ENCODE measurements at regions not wholly inside any gene's neighbourhood (a gene's known extent, or its start where the extent isn't known, plus 50 kb on each side); places are given as distances from the start of the nearest gene placed in this dataset.

DNA sequence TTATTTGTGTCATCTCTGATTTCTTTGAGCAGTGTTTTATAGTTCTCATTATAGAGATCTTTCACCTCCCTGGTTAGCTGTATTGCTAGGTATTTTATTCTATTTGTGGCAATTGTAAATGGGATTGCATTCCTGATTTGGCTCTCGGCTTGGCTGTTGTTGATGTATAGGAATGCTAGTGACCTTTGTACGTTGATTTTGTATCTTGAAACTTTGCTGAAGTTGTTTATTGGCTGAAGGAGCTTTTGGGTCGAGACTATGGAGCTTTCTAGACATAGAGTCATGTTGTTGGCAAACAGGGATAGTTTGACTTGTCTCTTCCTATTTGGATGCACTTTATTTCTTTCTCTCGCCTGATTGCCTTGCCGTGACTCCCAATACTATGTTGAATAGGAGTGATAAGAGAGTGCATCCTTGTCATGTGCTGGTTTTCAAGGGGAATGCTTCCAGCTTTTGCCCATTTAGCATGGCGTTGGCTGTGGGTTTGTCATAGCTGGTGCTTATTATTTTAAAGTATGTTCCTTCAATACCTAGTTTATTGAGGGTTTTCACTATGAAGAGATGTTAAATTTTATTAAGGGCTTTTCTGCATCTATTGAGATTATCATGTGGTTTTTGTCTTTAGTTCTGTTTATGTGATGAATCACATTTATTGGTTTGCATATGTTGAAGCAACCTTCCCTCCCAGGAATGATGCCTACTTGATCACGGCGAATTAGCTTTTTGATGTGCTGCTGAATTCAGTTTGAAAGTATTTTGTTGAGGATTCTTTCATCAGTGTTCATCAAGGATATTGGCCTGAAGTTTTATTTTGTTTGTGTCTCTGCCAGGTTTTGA is 72.7 kb upstream of the BOD1L1 start:
- TF ChIP-seq CTCF (IDR thresholded peaks at IDR 0.05 in 8 of 11, conservative IDR thresholded peaks at IDR 0.05 in 3 of 11), result no peak
- no peak for TF ChIP-seq POLR2A (IDR thresholded peaks at IDR 0.05)
- TF ChIP-seq POLR2AphosphoS5 (IDR thresholded peaks at IDR 0.05), result no peak

Data from spleen (tissue), 7 donors.